ENCODE measurements at regions not wholly inside any gene's neighbourhood (a gene's known extent, or its start where the extent isn't known, plus 50 kb on each side); places are given as distances from the start of the nearest gene placed in this dataset.

DNA sequence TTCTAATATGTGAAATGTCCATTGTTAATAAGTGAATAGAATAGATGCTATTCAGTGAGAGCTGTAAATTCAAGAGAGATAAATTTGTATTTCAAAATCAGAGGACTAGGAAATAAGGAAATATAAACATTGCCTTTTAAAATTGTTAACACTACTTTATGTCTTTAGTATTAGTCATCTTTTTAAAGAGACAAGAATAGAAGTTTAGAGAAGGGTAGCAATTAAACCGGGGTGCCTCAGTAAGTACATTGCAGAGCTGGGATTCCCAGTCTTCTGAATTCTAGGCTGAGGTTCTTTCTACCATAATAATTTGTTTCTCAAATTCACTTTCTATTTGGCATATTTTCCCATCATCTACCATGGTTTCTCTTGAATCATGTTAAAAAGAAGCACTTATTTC lies 498.6 kb downstream of the SLC16A7 start (continued):
- TF ChIP-seq CTCF (IDR thresholded peaks at IDR 0.05; ENCODE audit: control extremely low read depth in 1 of 3, insufficient read depth in 1 of 3, low read depth in 1 of 3, low read length in 3 of 3) (no peak), MAX (IDR thresholded peaks at IDR 0.05) (no peak), BCL11A (IDR thresholded peaks at IDR 0.05; ENCODE audit: low read depth in 2 of 2, low read length in 2 of 2) (no peak), BACH1 (IDR thresholded peaks at IDR 0.05; ENCODE audit: low read length) (no peak)
